D721Med (cell line): ENCODE measurements at regions not wholly inside any gene's neighbourhood (a gene's known extent, or its start where the extent isn't known, plus 50 kb on each side); places are given as distances from the start of the nearest gene placed in this dataset.

Experiments
- DNase-seq: peaks from one replicate; pipeline ENCODE4 v3.0.0; 2011; ENCODE audit warnings: low spot score; ENCODE audit not compliant: insufficient read length
- FAIRE-seq: peaks from 2 replicates; lab custom pipeline; 2011; peaks lifted over from hg19 to GRCh38; lab: Jason Lieb, UNC
- TF ChIP-seq, protein P1 (sequence below): IDR thresholded peaks from 2 replicates; pipeline ENCODE4 v1.5.1; 2012; ENCODE audit warnings: mild to moderate bottlenecking, control low read depth; ENCODE audit not compliant: insufficient read depth; ENCODE audit errors: missing control alignments

DNA sequence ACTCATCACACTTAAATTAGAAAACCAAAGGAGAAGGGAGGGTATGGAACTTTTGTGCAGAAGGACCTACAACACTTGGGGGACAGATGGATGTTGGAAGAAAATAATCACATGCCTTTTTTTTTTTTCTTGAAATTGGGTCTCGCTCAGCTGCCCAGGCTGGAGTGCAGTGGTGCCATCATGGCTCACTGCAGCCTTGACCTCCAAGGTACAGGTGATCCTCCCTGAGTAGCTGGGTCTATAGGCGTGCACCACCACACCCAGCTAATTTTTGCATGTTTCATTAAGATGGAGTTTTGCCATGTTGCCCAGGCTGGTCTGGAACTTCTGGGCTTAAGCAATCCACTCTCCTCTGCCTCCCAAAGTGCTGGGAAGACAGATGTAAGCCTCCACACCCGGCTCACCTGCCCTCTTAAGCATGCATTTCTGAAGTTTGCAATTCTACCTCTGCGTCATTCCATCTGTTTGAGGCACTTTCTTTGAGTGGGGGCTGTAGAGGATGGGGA, 370.8 kb upstream of the JARID2 start:
- FAIRE-seq = no peak
- DNase-seq = no peak
- TF ChIP-seq, protein P1, sequence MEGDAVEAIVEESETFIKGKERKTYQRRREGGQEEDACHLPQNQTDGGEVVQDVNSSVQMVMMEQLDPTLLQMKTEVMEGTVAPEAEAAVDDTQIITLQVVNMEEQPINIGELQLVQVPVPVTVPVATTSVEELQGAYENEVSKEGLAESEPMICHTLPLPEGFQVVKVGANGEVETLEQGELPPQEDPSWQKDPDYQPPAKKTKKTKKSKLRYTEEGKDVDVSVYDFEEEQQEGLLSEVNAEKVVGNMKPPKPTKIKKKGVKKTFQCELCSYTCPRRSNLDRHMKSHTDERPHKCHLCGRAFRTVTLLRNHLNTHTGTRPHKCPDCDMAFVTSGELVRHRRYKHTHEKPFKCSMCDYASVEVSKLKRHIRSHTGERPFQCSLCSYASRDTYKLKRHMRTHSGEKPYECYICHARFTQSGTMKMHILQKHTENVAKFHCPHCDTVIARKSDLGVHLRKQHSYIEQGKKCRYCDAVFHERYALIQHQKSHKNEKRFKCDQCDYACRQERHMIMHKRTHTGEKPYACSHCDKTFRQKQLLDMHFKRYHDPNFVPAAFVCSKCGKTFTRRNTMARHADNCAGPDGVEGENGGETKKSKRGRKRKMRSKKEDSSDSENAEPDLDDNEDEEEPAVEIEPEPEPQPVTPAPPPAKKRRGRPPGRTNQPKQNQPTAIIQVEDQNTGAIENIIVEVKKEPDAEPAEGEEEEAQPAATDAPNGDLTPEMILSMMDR = no peak

DNA sequence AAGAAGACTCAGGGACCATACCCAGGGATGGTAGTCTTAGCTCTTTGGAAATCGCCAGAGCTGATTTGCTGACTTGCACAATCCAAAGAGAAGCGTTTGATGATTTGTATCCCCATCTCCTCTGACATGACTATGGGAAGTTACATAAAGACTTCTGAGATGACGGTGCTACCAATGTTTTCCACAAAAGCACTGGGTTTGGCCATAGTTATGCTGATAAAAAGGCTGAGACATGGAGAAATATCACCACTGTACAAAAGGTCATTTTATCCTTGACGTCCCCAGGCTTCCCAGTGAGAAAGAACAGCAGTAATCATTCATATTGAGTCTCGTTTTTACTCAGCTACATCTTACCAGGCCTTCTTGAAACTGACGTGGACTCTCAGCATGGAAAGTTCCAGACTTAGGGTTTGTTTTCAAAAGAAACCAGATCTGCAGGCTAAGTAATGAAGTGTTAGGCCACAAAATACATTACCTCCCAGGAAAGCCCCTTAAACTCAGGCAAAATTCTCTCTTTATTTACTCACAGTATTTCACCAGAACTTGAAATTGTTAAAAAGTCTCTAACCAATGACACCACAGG, 370.3 kb upstream of the JARID2 start:
- DNase-seq (no peak), FAIRE-seq (no peak)
- TF ChIP-seq, protein P1 = no peak

DNA sequence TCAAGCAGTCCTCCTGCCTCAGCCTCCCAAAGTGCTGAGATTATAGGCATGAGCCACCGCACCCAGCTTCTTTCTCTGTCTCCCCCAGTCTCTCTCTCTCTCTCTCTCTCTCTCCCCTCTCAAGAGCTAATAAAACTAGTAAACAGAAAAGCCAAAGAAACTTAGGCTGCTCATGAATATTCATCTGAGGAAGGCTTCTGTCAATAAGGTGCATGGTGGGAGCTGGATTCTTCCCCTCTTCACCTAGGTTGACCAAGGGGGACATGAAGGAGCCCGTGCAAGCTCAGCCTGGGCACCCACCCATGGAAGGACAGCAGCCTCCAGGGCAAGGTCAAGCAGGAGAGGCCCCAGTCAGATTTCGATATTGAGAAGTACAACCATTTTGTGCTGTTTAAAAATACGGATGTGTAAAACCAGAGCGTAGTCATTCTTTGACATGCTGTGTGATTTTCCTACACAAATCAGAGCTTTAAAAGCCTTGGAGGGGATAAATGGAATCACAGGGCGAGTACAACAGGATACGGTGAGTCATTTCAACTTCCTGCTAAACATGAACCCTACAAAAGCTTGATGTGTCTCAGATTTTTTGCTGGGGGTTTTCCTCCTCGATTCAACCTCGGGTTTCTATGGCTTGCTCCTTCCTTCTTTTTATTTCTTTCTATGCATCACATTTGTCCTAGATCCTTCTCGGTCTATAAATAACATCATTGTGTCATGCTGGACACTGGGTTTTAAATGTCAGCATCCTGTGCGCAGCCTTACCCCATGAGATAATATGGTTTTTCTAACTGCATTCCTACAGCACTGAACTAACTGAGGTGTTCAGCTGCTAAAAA, 368.9 kb upstream of the JARID2 start:
- DNase-seq (no peak), FAIRE-seq (no peak)
- TF ChIP-seq, protein P1 = no peak

DNA sequence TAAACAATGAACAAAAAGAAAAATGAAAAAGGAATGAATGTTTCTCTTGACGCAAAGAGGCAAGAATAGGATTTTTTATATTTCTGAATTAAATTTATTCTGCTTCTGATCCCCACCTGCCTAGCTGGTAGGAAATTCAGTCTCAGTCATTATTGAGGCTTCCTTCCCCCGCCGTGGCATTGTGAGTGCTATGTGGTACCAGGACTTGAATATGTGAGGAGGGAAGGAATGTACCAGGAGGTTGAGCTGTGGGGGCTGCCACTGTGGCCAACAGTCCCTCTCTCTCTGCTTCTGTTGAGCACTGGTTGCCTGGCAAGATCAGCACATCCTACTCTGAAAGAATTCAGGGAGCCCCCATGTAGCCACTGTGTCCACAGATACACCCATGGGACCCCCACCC, 368.1 kb upstream of the JARID2 start:
- FAIRE-seq (no peak), DNase-seq (no peak)
- TF ChIP-seq, protein P1 = no peak

DNA sequence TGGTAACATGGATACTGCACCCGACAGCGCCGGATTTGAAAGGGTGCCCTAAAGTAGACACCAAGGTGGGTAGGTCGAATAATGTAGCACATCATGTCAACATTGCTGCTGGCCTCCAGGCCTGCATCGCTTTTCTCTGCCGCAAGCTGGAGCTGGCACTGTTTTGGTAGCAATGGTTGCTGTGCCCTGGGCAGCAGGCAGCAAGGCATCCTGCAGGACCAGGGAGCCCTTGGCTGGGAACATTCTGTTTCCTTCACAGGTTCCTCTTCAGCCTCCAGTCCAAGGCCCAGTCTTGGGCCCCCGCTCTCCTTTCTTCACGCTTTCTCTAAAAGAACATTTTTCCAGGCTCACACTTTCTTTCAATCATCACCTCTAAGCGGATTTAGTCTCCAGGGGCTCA, 365.8 kb upstream of the JARID2 start:
- FAIRE-seq = no peak
- TF ChIP-seq, protein P1 = no peak
- no peak for DNase-seq

DNA sequence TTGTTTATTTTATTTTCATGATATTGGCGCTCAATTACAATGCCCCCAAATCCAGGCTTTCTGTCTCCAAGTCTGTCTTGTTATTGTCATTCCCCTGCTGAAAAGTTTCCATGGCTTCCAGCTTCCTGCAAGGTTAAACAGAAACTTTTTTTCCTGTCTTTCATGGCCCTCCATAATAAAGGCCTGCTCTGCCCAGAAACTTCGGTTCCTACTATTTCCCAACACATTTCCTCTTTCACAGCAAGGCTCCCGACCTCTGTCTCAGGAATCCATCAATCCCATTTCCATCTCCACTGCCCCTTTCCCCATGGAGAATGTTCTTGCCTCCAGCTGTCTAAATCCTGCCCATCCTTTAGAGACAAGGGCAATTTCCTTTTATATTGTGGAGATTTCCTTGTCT, 365.2 kb upstream of the JARID2 start:
- no peak for DNase-seq
- TF ChIP-seq, protein P1 = no peak
- FAIRE-seq = no peak

DNA sequence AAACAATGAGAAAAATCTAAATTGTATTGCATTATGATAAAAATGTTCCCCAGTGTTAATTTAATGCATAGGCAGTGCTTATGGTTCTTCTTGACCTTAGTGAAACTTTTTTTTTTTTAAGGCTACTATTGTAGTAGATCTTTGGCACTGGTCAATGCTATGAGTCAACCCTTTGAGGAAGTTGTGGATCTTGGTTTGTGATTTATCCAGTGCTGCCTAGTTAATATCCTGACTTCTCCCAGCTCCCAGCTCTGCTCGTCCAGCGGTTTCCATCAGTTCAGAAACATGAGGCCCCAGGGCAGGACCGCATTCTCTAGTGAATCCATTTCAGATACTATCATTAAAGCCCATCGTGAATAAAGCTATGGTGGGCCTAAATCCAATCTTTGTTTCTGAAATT, 364.5 kb upstream of the JARID2 start:
- TF ChIP-seq, protein P1 = no peak
- DNase-seq (no peak), FAIRE-seq (no peak)
